Sigmoid colon (tissue), 6 donors: ENCODE measurements at regions not wholly inside any gene's neighbourhood (a gene's known extent, or its start where the extent isn't known, plus 50 kb on each side); places are given as distances from the start of the nearest gene placed in this dataset.

Experiments used
- DNase-seq: peaks from one replicate; pipeline ENCODE4 v3.0.0-alpha.2; 2019
- H3K27ac ChIP-seq, 4 donors: fragments of 200-600 bp; sonication (generic); one replicate each; pipeline ENCODE4 v1.5.1; 2016 to 2019; ENCODE audit warnings: mild to moderate bottlenecking in 1 of 4
- H3K27me3 ChIP-seq, 3 donors: fragments of 200-600 bp; sonication (generic); one replicate each; pipeline ENCODE4 v1.5.1; 2019; ENCODE audit warnings: mild to moderate bottlenecking in 1 of 3
- H3K36me3 ChIP-seq, 4 donors: fragments of 200-600 bp; sonication (generic); one replicate each; pipeline ENCODE4 v1.5.1; 2016 to 2019
- H3K4me1 ChIP-seq, 4 donors: fragments of 200-600 bp; sonication (generic); one replicate each; pipeline ENCODE4 v1.5.1; 2017 to 2019
- H3K4me3 ChIP-seq, 4 donors: fragments of 200-600 bp; sonication (generic); one replicate each; pipeline ENCODE4 v1.5.1; 2017 to 2019; ENCODE audit warnings: mild to moderate bottlenecking in 2 of 4, moderate library complexity in 1 of 4
- H3K9me3 ChIP-seq, 4 donors: fragments of 200-600 bp in 3 of 4; sonication (generic) in 3 of 4; one replicate each; pipeline versions ENCODE4 v1.5.1 to v1.6.1; 2013 to 2019
- EP300 ChIP-seq, 4 donors: sonication (generic); formaldehyde crosslinking; IDR thresholded peaks; one replicate each; pipeline ENCODE4 v1.6.1; 2017; ENCODE audit warnings: antibody characterized with exemption in 4 of 4
- POLR2A ChIP-seq, 2 donors: fragments of 450-650 bp; IDR thresholded peaks; one replicate each; pipeline ENCODE4 v1.6.1; 2016; ENCODE audit warnings: antibody characterized with exemption in 2 of 2, mild to moderate bottlenecking in 2 of 2, moderate library complexity in 2 of 2
- POLR2AphosphoS5 ChIP-seq, 4 donors: sonication (generic); formaldehyde crosslinking; IDR thresholded peaks; one replicate each; pipeline ENCODE4 v1.6.1; 2017; ENCODE audit warnings: antibody characterized with exemption in 4 of 4
- whole genome bisulfite sequencing, 2 donors: extraction: QIAGEN DNeasy Blood & Tissue Kit; methylation state at CpG; one replicate each; pipeline ENCODE4 v1.1.7; 2013; 5-methylcytosine and 5-hydroxymethylcytosine counted together
- intact Hi-C: fragments of 100-400 bp; cut with DNase I; formaldehyde crosslinking; loops from one replicate; pipeline ENCODE4 v1.15.1; 2023
- TF ChIP-seq, protein P1 (sequence below), 4 experiments: fragments of 450-650 bp in 3 of 4; fragments of 200-600 bp in 1 of 4; IDR thresholded peaks; one replicate each; pipeline ENCODE4 v1.5.1; 2016 to 2019; ENCODE audit warnings: antibody characterized with exemption in 4 of 4, mild to moderate bottlenecking in 3 of 4, moderate library complexity in 2 of 4
- donor health status: healthy with polysubstance abuse.
- donor health status: healthy.

DNA sequence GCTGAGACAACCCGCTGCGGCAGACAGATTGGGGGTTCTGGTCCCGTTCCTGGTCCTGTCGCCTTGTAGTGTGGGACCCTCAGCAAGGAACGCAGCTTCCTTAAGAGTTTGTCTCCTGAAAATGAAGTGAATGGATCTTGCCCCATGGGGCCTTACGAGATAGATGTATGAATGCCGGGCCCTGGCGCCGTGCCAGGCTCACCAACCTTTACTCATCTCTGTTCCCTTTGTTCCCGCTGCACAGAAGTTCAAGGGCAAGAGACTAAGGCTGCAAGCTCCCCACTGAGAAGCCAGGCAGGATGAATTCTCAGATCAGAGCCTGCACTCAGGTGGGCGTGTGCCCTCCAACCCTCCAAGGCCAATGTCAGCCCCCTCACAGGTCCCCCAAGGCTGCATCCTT lies 162.7 kb upstream of the IQSEC1 start:
- TF ChIP-seq, protein P1, sequence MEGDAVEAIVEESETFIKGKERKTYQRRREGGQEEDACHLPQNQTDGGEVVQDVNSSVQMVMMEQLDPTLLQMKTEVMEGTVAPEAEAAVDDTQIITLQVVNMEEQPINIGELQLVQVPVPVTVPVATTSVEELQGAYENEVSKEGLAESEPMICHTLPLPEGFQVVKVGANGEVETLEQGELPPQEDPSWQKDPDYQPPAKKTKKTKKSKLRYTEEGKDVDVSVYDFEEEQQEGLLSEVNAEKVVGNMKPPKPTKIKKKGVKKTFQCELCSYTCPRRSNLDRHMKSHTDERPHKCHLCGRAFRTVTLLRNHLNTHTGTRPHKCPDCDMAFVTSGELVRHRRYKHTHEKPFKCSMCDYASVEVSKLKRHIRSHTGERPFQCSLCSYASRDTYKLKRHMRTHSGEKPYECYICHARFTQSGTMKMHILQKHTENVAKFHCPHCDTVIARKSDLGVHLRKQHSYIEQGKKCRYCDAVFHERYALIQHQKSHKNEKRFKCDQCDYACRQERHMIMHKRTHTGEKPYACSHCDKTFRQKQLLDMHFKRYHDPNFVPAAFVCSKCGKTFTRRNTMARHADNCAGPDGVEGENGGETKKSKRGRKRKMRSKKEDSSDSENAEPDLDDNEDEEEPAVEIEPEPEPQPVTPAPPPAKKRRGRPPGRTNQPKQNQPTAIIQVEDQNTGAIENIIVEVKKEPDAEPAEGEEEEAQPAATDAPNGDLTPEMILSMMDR (IDR thresholded peaks at IDR 0.05) = no peak
- TF ChIP-seq POLR2A (IDR thresholded peaks at IDR 0.05) (no peak), POLR2AphosphoS5 (IDR thresholded peaks at IDR 0.05) (no peak), EP300 (IDR thresholded peaks at IDR 0.05) (no peak)
- H3K4me1 ChIP-seq = no peaks in the 10 kb centered on the region
- H3K27me3 ChIP-seq = peaks cover 0 to 40% (median 0%) of the 10 kb centered on the region in 3 donors
- H3K4me3 ChIP-seq = no peak overlapping the region
- no peaks in the 10 kb centered on the region for H3K9me3 ChIP-seq
- no peak for DNase-seq
- intact Hi-C loops = no loop called here
- H3K27ac ChIP-seq = no peak overlapping the region
- H3K36me3 ChIP-seq = no peaks in the 10 kb centered on the region
- 68 to 80% methylated on average over 11 of the region's 11 CpGs for WGBS, 2 donors

DNA sequence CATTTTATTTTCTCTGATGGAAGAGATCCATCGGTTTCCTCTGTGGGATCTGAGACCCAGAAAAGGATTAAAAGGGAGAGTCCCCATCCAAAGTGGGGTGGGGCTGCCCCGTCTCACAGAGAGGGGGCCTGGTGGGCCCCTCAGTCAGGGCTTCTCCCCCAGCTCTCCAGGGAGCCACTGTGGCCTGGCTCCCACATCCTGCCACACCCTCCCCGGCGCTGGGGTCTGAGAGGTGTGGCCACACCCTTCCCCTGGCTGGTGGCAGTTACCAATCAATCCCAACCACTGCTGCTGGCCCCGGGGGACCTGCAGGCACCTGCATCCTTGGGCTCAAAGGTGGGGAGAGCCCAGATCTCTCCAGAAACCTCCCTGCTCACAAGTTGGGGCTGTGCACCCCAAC lies 161.8 kb upstream of the IQSEC1 start:
- Histone ChIP-seq H3K9me3 (no peaks in the 10 kb centered on the region), H3K4me1 (no peaks in the 10 kb centered on the region), H3K36me3 (no peaks in the 10 kb centered on the region), H3K27me3 (peaks cover 0 to 40% (median 0%) of the 10 kb centered on the region in 3 donors), H3K27ac (no peak overlapping the region), H3K4me3 (no peak overlapping the region)
- TF ChIP-seq, protein P1 (IDR thresholded peaks at IDR 0.05) = no peak
- no peak for TF ChIP-seq POLR2AphosphoS5 (IDR thresholded peaks at IDR 0.05)
- no peak for TF ChIP-seq POLR2A (IDR thresholded peaks at IDR 0.05)
- no peak for TF ChIP-seq EP300 (IDR thresholded peaks at IDR 0.05)
- intact Hi-C loops = no loop called here
- DNase-seq = no peak
- 9 to 10% methylated on average over 5 of the region's 5 CpGs for WGBS, 2 donors

DNA sequence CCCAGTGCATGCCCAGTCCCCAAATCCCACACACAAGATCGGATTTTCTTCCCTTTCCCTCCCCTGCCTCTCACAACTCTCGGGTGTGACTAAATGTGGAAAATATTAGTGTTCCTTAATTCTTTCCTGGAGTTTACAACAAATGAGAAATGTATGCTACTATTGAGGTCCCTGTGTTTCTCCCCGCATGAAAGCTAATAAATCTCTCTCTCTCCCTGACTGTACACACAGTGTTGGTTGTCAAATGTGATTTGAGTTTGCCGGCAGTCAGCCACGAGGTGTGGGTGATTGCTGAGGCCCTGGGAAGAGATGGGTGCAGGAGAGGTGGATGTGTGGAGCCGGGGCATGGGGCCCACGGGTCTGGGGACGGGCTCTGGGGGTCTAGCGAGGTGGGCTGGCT lies 161.4 kb upstream of the IQSEC1 start:
- Histone ChIP-seq H3K9me3 (no peaks in the 10 kb centered on the region), H3K27ac (no peak overlapping the region), H3K4me3 (no peak overlapping the region), H3K4me1 (no peaks in the 10 kb centered on the region), H3K27me3 (peaks cover 0 to 40% (median 0%) of the 10 kb centered on the region in 3 donors), H3K36me3 (no peaks in the 10 kb centered on the region)
- TF ChIP-seq, protein P1 (IDR thresholded peaks at IDR 0.05) = no peak
- TF ChIP-seq EP300 (IDR thresholded peaks at IDR 0.05) = no peak
- no peak for TF ChIP-seq POLR2AphosphoS5 (IDR thresholded peaks at IDR 0.05)
- TF ChIP-seq POLR2A (IDR thresholded peaks at IDR 0.05) = no peak
- DNase-seq = no peak
- intact Hi-C loops = no loop called here
- WGBS, 2 donors = 17 to 23% methylated on average over 9 of the region's 9 CpGs

DNA sequence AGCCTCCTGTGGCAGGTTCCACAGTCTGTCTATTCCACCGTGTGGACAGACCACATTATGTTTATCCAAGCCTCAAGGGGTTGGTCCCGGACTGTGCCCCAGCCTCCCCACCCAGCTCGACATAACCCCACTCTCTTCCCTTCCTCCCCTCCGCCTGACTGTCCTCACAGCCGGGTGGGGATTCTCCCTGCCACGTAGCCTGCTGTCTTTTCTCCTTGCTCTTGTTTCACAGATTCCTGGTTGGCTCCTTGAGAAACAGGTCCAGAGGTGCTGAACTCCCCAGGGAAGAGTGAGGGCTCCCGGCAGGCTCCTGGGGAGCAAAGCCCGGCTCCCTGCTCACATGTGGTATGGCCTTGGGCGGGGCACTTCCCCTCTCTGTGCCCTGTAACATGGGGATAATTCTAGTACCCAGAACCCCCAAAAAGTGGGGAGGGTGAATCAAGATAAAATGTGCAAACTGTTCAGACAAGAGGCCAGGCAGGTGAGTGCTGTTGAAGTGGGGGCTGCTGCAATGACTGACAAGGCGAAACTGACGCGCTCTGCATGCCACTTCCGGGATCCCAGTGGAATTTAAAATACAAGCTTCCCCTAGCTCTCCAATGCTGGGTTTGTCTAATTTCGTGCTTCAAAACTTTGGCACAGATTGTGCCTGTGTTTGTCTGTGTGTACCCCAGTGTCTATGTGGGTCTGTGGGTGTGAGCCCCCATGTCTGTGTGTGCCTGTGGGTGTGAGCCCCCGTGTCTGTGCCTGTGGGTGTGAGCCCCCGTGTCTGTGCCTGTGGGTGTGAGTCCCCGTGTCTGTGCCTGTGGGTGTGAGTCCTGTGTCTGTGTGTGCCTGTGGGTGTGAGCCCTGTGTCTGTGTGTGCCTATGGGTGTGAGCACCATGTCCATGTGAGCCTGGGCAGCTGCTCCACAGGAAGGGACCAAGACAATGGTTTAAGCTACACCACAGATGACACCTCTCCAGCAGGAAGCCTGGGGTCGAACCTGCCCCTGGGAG lies 160.6 kb upstream of the IQSEC1 start:
- 31 to 51% methylated on average over 18 of the region's 18 CpGs for WGBS, 2 donors
- no peak for DNase-seq
- H3K4me1 ChIP-seq = no peaks in the 10 kb centered on the region
- no peaks in the 10 kb centered on the region for H3K36me3 ChIP-seq
- peaks cover 0 to 40% (median 0%) of the 10 kb centered on the region in 3 donors for H3K27me3 ChIP-seq
- intact Hi-C loops = no loop called here
- H3K4me3 ChIP-seq = no peak overlapping the region
- TF ChIP-seq POLR2A (IDR thresholded peaks at IDR 0.05) (no peak), POLR2AphosphoS5 (IDR thresholded peaks at IDR 0.05) (no peak), EP300 (IDR thresholded peaks at IDR 0.05) (no peak)
- TF ChIP-seq, protein P1 (IDR thresholded peaks at IDR 0.05) = no peak
- no peaks in the 10 kb centered on the region for H3K9me3 ChIP-seq
- H3K27ac ChIP-seq = no peak overlapping the region
